ENCODE measurements at regions not wholly inside any gene's neighbourhood (a gene's known extent, or its start where the extent isn't known, plus 50 kb on each side); places are given as distances from the start of the nearest gene placed in this dataset.

DNA sequence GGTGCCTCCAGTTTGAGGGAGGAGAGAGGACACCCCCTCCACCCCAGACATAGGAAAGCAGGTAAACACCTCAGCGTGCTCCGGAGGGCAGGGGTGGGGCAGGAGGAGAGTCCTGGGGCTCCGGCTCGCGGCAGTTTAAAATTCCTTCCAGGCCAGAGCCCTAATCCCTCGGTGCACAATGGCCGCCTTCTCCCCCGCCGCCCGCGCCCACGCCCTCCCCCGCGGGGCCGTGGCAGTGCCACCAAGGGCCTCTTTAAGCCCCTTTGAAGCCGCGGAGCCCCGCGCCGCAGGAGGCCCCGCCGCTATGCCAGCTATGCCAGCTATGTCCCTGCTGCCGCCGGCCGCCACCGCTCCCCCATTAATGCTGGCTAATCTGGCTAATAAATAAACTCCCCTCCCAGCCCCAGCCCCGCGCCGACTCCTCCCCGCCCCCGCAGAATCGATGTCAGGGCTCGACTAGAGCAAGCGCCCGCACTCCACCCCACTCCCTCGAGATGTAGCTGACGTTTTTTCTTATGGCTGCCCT is 125.1 kb downstream of the MRPL14 start:
- TF ChIP-seq, protein P1, sequence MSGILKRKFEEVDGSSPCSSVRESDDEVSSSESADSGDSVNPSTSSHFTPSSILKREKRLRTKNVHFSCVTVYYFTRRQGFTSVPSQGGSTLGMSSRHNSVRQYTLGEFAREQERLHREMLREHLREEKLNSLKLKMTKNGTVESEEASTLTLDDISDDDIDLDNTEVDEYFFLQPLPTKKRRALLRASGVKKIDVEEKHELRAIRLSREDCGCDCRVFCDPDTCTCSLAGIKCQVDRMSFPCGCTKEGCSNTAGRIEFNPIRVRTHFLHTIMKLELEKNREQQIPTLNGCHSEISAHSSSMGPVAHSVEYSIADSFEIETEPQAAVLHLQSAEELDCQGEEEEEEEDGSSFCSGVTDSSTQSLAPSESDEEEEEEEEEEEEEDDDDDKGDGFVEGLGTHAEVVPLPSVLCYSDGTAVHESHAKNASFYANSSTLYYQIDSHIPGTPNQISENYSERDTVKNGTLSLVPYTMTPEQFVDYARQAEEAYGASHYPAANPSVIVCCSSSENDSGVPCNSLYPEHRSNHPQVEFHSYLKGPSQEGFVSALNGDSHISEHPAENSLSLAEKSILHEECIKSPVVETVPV (CRISPR knock-in tag; IDR thresholded peaks at IDR 0.05), result no peak
- no peak for TF ChIP-seq ZFP3 (CRISPR knock-in tag; IDR thresholded peaks at IDR 0.05)
- no peak for TF ChIP-seq ESRRG (CRISPR knock-in tag; IDR thresholded peaks at IDR 0.05)
- no peak for TF ChIP-seq CSDC2 (CRISPR knock-in tag; IDR thresholded peaks at IDR 0.05)
- TF ChIP-seq RARB (CRISPR knock-in tag; IDR thresholded peaks at IDR 0.05), result no peak
- TF ChIP-seq, protein P2, sequence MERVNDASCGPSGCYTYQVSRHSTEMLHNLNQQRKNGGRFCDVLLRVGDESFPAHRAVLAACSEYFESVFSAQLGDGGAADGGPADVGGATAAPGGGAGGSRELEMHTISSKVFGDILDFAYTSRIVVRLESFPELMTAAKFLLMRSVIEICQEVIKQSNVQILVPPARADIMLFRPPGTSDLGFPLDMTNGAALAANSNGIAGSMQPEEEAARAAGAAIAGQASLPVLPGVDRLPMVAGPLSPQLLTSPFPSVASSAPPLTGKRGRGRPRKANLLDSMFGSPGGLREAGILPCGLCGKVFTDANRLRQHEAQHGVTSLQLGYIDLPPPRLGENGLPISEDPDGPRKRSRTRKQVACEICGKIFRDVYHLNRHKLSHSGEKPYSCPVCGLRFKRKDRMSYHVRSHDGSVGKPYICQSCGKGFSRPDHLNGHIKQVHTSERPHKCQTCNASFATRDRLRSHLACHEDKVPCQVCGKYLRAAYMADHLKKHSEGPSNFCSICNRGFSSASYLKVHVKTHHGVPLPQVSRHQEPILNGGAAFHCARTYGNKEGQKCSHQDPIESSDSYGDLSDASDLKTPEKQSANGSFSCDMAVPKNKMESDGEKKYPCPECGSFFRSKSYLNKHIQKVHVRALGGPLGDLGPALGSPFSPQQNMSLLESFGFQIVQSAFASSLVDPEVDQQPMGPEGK (CRISPR knock-in tag; IDR thresholded peaks at IDR 0.05; ENCODE audit: borderline replicate concordance), result no peak
- TF ChIP-seq TOX (CRISPR knock-in tag; IDR thresholded peaks at IDR 0.05; ENCODE audit: borderline replicate concordance), result no peak
- TF ChIP-seq SNAI2 (CRISPR knock-in tag; IDR thresholded peaks at IDR 0.05), result no peak
- TF ChIP-seq ZFP30 (CRISPR knock-in tag; IDR thresholded peaks at IDR 0.05), result no peak
- TF ChIP-seq, protein P3, sequence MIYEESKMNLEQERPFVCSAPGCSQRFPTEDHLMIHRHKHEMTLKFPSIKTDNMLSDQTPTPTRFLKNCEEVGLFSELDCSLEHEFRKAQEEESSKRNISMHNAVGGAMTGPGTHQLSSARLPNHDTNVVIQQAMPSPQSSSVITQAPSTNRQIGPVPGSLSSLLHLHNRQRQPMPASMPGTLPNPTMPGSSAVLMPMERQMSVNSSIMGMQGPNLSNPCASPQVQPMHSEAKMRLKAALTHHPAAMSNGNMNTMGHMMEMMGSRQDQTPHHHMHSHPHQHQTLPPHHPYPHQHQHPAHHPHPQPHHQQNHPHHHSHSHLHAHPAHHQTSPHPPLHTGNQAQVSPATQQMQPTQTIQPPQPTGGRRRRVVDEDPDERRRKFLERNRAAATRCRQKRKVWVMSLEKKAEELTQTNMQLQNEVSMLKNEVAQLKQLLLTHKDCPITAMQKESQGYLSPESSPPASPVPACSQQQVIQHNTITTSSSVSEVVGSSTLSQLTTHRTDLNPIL (CRISPR knock-in tag; IDR thresholded peaks at IDR 0.05; ENCODE audit: low read depth), result no peak
- no peak for TF ChIP-seq PPARA (CRISPR knock-in tag; IDR thresholded peaks at IDR 0.05; ENCODE audit: borderline replicate concordance)
- no peak for TF ChIP-seq ARNTL (CRISPR knock-in tag; IDR thresholded peaks at IDR 0.05; ENCODE audit: borderline replicate concordance, low read depth)
- no peak for TF ChIP-seq OSR1 (CRISPR knock-in tag; IDR thresholded peaks at IDR 0.05)
